Lower leg skin (tissue), 3 donors: ENCODE measurements at regions not wholly inside any gene's neighbourhood (a gene's known extent, or its start where the extent isn't known, plus 50 kb on each side); places are given as distances from the start of the nearest gene placed in this dataset.

Experiments
- POLR2A ChIP-seq, 2 donors: fragments of 450-650 bp; IDR thresholded peaks; one replicate each; pipeline ENCODE4 v1.6.1; 2016 to 2017; ENCODE audit warnings: antibody characterized with exemption in 2 of 2, mild to moderate bottlenecking in 1 of 2, moderate library complexity in 1 of 2
- TF ChIP-seq, protein P1 (sequence below), 3 donors: fragments of 450-650 bp; IDR thresholded peaks; one replicate each; pipeline ENCODE4 v1.5.1; 2016; ENCODE audit warnings: antibody characterized with exemption in 3 of 3, mild to moderate bottlenecking in 3 of 3, moderate library complexity in 2 of 3

DNA sequence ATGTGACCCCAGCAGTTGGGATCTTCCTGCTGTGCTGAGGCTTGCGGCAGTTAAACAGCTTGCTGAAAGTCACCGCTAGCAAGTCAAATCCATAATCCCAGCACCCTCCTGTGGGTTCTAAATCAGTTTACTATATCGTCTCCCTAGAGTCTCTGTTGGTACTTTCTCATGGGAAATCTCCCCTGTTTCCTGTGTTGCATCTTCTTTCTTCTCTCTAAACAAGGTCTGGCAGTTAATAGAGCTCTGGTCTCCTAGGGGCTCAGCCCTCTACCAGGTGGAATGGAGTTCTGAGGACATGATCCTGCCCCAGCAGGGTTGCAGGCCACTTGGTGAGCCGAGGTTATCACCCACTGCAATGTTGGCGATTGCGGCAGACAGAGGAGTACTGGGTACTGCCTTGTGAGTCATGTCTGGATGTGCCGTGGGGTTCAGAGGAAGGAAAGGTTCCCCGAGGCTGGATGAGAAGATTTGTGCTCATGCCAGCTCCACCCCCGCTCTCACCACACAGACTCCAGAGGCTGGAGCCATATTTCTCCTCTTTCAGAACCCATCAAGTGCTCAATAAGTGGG, 59.4 kb upstream of the SIX2 start:
- TF ChIP-seq, protein P1, sequence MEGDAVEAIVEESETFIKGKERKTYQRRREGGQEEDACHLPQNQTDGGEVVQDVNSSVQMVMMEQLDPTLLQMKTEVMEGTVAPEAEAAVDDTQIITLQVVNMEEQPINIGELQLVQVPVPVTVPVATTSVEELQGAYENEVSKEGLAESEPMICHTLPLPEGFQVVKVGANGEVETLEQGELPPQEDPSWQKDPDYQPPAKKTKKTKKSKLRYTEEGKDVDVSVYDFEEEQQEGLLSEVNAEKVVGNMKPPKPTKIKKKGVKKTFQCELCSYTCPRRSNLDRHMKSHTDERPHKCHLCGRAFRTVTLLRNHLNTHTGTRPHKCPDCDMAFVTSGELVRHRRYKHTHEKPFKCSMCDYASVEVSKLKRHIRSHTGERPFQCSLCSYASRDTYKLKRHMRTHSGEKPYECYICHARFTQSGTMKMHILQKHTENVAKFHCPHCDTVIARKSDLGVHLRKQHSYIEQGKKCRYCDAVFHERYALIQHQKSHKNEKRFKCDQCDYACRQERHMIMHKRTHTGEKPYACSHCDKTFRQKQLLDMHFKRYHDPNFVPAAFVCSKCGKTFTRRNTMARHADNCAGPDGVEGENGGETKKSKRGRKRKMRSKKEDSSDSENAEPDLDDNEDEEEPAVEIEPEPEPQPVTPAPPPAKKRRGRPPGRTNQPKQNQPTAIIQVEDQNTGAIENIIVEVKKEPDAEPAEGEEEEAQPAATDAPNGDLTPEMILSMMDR (IDR thresholded peaks at IDR 0.05): no peak
- TF ChIP-seq POLR2A (IDR thresholded peaks at IDR 0.05): no peak
